GM19193 (cell line): ENCODE measurements at regions not wholly inside any gene's neighbourhood (a gene's known extent, or its start where the extent isn't known, plus 50 kb on each side); places are given as distances from the start of the nearest gene placed in this dataset.

Experiments
- POLR2A ChIP-seq: IDR thresholded peaks from 4 replicates; pipeline ENCODE4 v1.6.1; 2011; ENCODE audit not compliant: insufficient read depth, insufficient read length; ENCODE audit errors: extremely low read depth

GRCh38 chr22:47504962-47505361 is 742.5 kb downstream of the TBC1D22A start:
- TF ChIP-seq POLR2A, result no peak

GRCh38 chr22:47498969-47499495 is 736.6 kb downstream of the TBC1D22A start:
- TF ChIP-seq POLR2A, result no peak

- no peak for TF ChIP-seq POLR2A
Observed at GRCh38 chr22:47497666-47498065, 735.2 kb downstream of the TBC1D22A start.

- TF ChIP-seq POLR2A, result no peak
Observed at GRCh38 chr22:47495110-47495509, 732.7 kb downstream of the TBC1D22A start.

- no peak for TF ChIP-seq POLR2A
Observed at GRCh38 chr22:47486569-47487312, 724.3 kb downstream of the TBC1D22A start.

GRCh38 chr22:47484960-47485569 is 722.6 kb downstream of the TBC1D22A start:
- no peak for TF ChIP-seq POLR2A

GRCh38 chr22:47476231-47476630 is 713.8 kb downstream of the TBC1D22A start:
- TF ChIP-seq POLR2A, result no peak

- TF ChIP-seq POLR2A, result no peak
Observed at GRCh38 chr22:47474895-47475294, 712.4 kb downstream of the TBC1D22A start.

- no peak for TF ChIP-seq POLR2A
Observed at GRCh38 chr22:47474464-47474863, 712.0 kb downstream of the TBC1D22A start.

- no peak for TF ChIP-seq POLR2A
Observed at GRCh38 chr22:47472636-47473035, 710.2 kb downstream of the TBC1D22A start.

GRCh38 chr22:47471406-47471805 is 709.0 kb downstream of the TBC1D22A start:
- no peak for TF ChIP-seq POLR2A

GRCh38 chr22:47465809-47466208 is 703.4 kb downstream of the TBC1D22A start:
- TF ChIP-seq POLR2A, result no peak

- no peak for TF ChIP-seq POLR2A
Observed at GRCh38 chr22:47465222-47465621, 702.8 kb downstream of the TBC1D22A start.

GRCh38 chr22:47463220-47463619 is 700.8 kb downstream of the TBC1D22A start:
- no peak for TF ChIP-seq POLR2A

- TF ChIP-seq POLR2A, result no peak
Observed at GRCh38 chr22:47460861-47461260, 698.4 kb downstream of the TBC1D22A start.

- TF ChIP-seq POLR2A, result no peak
Observed at GRCh38 chr22:47460176-47460575, 697.7 kb downstream of the TBC1D22A start.
